HG03565 (cell line): ENCODE measurements at regions not wholly inside any gene's neighbourhood (a gene's known extent, or its start where the extent isn't known, plus 50 kb on each side); places are given as distances from the start of the nearest gene placed in this dataset.
A peak's percentile ranks its signal among the peaks of the same experiment; 100 is the strongest.
"Not testable (repeated sequence)": the region's sequence is repeated elsewhere in the genome, so short reads cannot be mapped to it uniquely, and the experiment has no call there.

Experiments
- ATAC-seq: cut with Tn5 transposase; IDR thresholded peaks from one replicate; pipeline ENCODE4 v1.9.1; 2021; ENCODE audit warnings: mild to moderate bottlenecking, moderate library complexity; ENCODE audit not compliant: unreplicated experiment

DNA sequence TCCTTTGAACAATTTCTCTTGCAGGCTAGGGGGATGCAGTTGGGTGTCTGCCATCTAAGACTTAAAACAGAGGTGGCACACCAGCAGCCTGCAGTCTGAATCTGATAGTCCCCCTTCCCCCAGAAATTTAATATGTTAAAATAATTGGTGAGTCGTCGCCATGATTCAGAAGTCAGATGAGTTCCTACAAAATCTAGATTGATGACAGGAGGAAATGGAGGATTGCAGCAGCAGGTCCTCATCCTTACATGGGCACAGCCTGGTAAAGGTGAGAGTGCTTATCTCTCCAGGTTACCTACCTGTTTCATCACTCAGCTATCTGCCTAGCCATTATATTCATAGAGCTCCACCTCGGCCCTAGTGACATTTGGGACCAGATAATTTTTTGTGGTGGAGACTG lies 112.3 kb downstream of the PCSK1 start:
- ATAC-seq: no peak

DNA sequence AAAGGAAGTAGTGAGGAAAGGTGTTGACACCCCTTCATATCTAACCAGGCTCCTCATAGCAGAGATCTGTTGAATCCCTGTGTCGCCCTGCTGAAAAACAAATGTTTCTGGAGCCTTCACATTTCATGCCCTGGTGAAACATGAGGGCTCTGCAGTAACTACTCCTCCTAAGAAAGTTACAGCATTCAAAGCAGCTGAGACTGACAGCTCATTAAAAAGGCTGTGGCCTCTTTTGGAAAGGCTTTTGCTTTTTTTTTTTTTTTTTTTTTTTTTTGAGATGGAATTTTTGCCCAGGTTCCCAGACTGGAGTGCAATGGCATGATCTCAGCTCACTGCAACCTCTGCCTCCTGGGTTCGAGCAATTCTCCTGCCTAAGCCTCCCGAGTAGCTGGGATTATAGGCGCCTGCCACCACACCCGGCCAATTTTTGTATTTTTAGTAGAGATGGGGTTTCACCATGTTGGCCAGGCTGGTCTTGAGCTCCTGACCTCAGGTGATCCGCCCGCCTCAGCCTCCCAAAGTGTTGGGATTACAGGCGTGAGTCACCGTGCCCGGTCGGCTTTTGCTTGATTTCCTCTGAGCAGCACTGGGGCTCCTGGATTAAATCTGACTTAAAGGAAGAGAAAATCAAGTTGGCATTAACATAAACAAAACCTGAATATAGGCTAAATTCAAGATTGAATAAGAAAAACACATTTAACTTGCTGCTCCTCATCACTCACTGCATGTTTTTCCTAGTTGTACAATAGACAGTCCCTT lies 112.9 kb downstream of the PCSK1 start:
- ATAC-seq: not testable (repeated sequence)

DNA sequence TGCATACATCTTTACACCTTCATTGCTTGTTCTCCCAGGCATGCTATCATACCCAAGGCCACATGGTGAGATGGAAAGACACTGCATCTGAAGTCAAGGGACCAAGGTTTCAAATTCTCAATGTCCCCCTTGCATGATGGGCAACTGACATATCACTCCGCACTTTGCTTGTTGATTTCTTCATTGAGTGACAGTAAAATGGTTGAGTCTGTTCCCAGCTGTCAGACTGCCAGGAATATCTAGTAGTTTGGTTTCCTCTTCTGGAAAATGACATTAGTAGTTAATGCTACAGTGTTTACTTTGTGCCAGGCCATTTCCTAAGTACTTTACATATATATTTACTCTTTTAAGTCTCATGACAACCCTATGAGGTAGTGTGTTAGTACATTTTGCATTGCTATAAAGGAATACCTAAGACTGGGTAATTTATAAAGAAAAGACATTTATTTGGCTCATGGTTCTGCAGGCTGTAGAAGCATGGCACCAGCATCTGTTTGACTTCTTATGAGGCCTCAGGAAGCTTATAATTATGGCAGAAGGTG lies 114.4 kb downstream of the PCSK1 start:
- no peak for ATAC-seq

DNA sequence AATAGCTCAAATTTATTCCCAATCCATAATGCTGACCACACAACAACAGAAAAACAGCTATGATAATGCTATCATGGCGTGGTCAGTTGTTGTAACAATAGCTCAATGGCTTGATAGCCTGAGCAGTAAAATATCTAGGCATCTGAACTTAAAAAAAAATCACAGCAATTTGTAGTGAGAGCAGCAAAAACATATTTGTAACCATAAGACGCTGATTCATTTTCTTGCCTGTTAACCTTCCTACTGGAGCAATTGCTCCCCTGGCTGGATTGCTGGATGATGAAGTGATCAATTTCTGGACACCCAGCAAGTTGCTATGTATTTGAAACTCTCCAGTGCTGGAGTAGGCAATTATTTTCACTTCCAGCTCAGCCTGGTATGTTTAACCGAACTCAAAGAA lies 115.1 kb downstream of the PCSK1 start:
- no peak for ATAC-seq

DNA sequence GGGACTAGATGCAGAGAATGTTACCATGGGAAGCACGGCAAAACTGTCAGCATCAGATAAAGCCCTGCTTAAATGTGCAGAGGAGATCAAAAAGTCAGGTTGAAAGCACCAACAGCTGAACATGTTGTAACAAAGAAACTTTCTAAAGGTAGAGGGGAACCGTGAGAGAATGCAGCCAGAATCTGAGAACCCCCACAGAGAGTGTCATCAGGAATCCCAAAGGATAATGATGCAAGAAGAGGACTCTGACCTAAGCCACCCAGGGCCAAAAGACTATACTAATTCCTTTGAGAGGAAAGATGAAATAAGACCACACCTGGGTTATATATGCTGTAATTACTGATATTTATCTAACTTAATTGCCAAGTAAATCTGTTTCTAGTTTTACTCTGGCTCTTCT lies 116.6 kb downstream of the PCSK1 start:
- ATAC-seq: no peak

DNA sequence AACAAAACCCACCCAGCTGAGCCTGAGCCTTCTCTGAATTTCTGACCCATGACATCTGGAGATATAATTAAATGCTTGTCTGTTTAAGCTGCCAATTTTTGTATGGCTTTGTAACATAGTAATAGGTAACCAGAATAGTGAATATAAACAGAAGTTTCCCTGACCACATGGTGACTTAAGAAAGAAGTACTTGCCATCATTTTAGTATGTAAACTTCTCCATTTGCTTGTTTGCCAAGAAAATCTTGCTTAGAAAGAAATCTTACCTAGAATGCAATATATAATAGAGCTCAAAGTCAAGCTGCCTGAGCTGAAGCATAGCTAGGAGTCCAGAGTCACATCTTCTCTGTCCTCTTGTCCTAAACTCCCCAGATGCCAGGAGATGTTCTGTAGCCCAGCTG lies 117.0 kb downstream of the PCSK1 start:
- ATAC-seq: no peak

DNA sequence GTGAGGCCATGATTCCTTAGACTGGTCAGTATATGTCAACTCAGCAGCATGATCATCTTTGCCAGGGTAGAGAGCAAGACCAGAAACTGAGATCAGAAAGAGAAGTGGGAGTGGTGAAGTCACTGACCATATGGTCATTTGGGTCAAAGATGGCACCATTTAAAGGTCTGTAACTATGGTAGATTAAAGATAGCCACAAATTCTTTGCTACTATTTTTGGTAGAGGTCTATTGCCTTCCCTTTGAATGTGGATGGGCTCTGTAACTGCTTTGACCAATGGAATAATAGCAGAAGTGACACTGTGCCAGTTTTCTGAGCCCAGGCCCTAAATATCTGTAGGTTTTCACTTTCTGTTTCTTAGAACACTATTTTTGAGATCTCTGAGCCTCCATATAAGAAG lies 117.6 kb downstream of the PCSK1 start:
- ATAC-seq: peak; percentile 46

DNA sequence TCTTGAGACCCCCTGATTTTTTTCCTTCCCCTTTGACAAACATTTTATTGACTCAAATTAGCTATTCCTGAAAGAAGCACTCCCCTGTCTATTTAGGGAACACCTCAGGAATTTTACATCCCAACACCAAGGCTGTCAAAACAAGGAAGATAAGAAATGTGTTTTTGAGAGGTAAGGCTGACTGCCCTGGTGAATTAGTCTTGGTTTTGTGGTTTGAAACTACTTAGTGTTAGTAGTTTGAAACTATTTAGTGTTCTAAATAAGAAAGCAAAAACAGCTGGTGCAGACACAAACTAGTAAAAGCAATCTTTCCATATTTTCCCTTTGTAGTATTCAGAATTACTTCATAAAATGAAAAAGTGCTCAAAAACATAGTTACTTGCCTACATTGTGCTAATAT lies 120.7 kb downstream of the PCSK1 start:
- ATAC-seq: no peak

DNA sequence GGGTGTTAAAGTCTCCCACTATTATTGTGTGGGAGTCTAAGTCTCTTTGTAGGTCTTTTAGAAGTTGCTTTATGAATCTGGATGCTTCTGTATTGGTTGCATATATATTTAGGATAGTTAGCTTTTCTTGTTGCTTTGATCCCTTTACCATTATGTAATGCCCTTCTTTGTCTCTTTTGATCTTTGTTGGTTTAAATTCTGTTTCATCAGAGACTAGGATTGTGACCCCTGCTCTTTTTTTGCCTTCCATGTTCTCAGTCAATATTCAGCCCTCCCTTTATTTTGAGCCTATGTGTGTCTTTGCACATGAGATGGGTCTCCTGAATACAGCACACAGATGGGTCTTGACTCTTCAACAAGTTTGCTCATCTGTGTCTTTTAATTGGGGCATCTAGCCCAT lies 126.0 kb downstream of the PCSK1 start:
- ATAC-seq: not testable (repeated sequence)

DNA sequence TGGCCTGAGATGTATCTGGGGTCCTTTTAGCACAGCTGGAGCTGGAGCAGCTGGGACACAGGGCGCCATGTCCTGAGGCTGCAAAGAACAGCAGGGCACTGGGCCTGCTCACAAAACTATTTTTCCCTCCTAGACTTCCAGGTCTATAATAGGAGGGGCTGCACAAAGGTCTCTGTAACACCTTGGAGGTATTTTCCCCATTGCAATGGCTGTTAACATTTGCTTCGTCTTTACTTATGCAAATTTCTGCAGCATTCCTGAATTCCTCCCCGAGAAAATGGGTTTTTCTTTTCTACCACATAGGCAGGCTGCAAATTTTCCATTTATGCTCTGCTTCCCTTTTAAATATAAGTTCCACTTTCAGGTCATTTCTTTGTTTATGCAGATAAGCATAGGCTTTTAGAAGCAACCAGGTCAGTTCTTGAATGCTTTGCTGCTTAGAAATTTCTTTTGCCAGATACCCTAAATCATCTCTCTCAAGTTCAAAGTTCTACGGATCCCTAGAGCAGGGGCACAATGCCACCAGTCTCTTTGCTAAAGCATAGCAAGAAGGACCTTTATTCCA lies 130.8 kb downstream of the PCSK1 start:
- no peak for ATAC-seq

DNA sequence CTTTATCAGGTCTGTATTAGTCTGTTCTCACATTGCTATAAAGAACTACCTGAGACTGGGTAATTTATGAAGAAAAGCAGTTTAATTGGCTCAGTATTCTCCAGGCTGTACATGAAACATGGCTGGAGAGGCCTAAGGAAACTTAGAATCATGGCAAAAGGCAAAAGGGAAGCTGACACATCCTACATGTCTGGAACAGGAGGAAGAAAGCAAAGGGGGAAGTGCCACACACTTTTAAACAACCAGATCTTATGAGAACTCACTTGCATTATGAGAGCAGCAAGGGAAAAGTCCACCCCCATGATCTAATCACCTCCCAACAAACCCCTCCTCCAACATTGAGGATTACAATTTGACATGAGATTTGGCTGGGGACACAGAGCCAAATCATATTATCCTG lies 132.1 kb downstream of the PCSK1 start:
- ATAC-seq: no peak

DNA sequence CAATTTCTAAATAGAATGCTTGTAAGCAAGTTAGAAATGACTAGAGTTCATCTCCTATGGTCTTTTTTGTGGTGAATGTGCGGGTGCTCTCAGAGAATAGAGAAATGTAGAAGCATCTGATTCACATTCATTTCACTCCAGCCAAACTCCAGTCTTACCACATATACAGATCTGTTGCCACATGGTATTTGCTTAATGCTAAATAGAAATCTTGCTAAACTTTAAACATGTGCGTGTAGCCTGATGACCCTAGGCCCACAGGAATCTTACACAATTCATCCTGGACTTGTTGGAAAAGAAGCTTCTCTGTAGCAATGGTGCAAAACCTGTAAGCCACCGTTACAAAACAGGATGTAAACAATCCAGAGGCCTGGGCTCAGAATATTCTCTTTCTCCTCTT lies 135.2 kb downstream of the PCSK1 start:
- ATAC-seq: peak; percentile 54

DNA sequence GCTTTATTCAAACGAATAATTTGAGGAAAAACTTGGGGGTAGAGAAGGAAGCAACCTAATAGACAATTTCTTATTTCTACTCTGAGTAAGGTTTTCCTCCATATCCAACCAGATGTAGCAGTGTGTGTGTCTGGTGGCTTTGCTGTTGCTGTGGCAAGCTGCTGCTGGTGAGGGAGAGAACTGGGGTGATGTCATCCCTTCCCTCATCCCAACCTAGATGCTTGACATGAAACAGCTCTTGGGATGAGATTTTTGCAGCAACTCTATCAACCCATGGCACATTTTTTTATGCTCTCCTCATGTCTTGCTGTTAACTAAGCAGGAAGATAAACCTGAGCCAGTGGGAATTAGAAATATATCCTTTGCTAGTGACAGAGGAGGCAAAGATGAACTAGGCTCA lies 135.8 kb downstream of the PCSK1 start:
- ATAC-seq: no peak

DNA sequence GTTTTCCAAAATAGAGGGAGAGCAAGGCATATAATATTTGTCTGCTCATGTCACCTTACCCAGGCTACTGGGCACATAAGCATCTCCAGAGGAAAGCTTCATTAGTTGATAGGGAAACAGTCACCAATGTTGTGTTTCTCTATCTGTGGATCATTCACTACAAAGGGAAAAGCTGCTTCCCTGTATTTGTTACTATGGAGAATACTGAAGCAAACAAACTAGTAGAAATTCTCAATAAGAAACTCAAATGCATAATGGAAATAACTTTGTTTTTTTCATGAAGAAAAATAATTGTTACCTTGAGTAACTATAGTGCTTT lies 138.2 kb downstream of the PCSK1 start:
- ATAC-seq: no peak

DNA sequence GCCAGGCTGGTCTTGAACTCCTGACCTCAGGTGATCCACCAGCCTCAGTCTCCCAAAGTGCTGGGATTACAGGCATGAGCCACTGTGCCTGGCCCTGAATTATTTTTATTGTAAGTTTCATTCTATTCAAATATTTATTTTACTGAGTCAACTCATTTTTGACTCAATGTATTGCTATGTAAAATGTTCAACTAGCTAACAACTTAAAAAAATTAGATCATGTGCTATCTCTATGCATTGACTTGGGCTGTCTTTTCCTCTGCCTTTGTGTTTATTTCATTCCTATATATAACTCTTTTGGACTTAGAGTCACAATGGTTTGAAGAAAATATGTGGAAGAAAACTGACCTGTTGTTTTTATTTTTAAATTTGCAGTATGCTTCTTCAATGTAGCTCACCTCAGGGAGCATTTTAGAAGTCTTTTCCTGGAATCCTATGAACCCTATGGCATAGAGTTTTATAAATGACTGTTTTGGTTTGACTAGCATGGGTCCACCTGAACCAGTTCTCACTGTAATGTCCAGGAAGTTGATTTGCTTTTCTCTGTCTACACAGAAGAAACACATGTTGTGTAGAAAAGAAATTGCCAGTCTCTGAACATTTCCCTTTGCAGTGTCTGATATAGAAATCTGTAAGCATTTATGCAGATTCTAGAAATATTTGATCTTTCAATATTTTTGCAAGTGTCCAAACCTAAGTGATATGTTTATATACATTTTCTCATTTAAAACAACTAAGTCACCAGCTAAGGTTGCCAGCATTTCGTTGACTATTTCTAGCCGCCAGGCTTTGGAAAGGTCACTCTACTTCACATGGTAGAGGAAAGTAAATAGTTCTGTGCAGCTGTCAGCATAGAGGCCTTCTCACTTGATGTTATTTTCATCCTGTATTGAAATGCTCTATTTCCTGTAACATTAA lies 138.8 kb downstream of the PCSK1 start:
- no peak for ATAC-seq

DNA sequence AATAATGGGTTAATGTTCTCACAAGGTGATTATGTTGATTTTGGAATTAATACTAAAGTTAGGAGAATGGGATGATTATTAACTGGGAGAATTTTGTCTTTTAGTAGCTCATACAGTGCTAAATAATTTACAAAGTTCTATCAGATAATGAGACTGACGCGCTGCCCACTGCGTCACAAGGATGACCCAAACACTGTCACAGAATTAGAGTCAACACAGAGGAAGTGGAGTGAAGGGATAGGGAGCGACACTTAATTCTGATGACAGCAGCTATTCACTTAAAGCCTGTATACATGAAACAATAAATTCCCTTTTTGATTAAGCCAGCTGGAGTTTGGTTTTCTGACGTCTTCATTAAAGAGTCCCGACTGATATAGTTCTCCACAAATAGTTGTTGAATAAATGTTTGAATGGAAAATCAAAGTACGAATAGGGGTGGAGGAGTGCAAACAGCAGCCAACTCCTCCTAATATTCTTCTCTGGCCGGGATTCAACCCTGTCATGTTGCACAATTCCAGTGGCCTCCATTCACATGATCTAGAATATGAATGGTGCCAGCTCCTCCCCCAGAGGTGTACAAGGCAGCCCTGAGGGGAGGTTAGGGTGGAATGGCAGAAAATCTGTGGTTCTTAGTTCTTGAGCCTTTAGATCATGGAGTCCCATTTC lies 140.3 kb downstream of the PCSK1 start:
- no peak for ATAC-seq

DNA sequence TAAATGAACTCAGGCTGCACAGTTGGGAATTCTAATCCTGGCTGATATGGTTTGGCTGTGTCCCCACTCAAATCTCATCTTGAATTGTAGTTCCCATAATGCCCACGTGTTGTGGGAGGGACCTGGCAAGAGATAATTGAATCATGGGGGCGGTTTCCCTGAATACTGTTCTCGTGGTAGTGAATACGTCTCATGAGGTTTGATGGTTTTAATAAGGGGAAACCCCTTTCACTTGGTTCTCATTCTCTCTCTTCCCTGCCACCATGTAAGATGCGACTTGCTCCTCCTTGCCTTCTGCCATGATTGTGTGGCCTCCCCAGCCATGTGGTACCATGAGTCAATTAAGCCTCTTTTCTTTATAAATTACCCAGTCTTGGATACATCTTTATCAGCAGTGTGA lies 143.8 kb downstream of the PCSK1 start:
- not testable (repeated sequence) for ATAC-seq

DNA sequence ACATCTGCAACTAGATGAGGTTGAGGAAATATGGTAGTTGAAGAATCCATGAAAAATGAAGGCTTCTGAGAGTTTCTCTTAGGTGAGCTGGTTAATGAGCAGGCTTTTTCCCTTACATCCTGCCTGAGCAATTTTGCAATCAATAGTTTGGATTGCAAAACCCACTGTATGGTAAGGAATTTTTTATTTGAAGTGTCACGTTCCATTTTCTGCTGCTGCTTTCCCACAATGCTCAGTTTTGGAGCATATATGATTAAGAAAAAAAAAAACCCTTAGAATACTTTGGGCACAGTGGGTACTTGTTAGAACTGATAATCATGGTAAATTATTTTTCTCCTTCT lies 144.2 kb downstream of the PCSK1 start:
- no peak for ATAC-seq

DNA sequence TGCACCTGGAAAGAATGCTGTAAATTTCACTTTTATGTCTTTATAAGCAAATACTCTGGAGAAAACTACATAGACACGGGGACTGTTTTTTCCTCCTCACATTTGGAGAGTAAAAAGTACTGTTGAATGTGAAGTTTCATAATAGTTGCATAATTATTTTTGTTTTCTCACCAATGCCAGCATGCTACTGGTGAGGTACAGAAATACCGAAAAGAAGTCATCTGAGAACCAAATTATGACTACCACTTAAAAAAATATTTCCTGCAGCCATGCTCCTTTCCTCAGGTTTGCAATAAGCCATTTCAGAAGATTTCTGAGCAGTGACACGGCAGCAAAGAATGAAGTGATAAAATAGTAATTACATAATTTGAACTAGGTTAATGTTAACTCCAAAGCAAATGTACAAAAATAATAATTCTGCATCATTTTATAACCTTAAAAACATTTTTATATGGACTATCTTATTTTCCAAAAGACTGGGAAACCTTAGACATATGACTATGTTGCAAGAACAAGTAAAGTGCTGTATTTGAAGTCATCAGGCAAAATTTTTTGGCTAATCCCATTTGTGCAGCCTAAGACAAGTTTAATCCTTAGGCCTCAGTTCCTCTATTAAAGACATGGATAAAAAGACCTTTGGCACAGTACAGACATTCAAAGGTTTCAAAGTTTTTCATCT lies 144.7 kb downstream of the PCSK1 start:
- ATAC-seq: no peak

DNA sequence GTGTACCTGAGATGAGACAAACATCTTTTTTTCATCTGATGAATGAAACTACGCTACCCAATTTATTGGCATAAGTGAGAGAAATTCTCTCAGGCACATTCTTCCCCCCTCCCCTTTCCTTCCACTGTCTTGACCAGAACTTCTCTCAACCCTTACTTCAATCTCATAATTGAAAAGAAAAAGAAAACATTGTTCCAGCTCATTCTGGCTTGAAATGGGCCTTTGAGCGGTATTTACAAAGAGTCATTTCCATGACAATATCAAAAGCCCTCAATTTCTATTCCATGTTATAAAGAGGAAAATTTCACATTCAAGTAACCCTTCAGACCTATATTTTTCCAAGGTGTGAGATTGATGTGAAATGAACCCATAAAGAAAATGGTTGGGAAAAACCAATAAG lies 145.9 kb downstream of the PCSK1 start:
- no peak for ATAC-seq

DNA sequence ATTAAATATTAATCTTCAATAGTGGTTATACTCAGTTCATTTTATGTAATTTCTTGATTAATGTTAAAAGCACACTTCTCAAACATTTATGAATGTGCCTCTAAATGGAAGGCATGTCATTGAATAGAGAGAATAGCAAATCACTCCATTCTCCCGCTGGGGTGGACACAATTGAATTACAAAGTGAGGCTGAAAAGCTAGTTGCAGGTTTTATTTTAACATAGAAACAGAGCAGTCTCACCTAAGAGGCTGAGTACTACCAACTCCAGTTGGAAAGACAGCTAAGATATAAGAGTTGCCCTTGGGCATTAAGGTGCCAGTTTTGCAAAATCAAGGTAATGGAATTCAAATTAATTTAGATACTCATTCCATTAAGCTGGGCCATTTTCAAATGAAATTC lies 147.2 kb downstream of the PCSK1 start:
- no peak for ATAC-seq
